DND-41 (cell line): ENCODE measurements at regions not wholly inside any gene's neighbourhood (a gene's known extent, or its start where the extent isn't known, plus 50 kb on each side); places are given as distances from the start of the nearest gene placed in this dataset.
"Not testable (repeated sequence)": the region's sequence is repeated elsewhere in the genome, so short reads cannot be mapped to it uniquely, and the experiment has no call there.

Source experiments
- CTCF ChIP-seq: IDR thresholded peaks from 2 replicates; pipeline ENCODE4 v1.5.1; 2012; ENCODE audit warnings: borderline replicate concordance, low read length, moderate library complexity, mild to moderate bottlenecking; ENCODE audit not compliant: poor library complexity, severe bottlenecking; ENCODE audit errors: extremely low read depth
- EZH2 ChIP-seq: IDR thresholded peaks from 3 replicates; pipeline ENCODE4 v1.6.1; 2012; ENCODE audit warnings: borderline replicate concordance, low read depth, mild to moderate bottlenecking, moderate library complexity, low read length, inconsistent platforms; ENCODE audit not compliant: severe bottlenecking

- peak; percentile 11 for TF ChIP-seq CTCF
- TF ChIP-seq EZH2: not testable (repeated sequence)
Measured at GRCh38 chr2:89957236-89957635, 1265.8 kb downstream of the RPIA start.
